ENCODE measurements at regions not wholly inside any gene's neighbourhood (a gene's known extent, or its start where the extent isn't known, plus 50 kb on each side); places are given as distances from the start of the nearest gene placed in this dataset.
"Not testable (repeated sequence)": the region's sequence is repeated elsewhere in the genome, so short reads cannot be mapped to it uniquely, and the experiment has no call there.

DNA sequence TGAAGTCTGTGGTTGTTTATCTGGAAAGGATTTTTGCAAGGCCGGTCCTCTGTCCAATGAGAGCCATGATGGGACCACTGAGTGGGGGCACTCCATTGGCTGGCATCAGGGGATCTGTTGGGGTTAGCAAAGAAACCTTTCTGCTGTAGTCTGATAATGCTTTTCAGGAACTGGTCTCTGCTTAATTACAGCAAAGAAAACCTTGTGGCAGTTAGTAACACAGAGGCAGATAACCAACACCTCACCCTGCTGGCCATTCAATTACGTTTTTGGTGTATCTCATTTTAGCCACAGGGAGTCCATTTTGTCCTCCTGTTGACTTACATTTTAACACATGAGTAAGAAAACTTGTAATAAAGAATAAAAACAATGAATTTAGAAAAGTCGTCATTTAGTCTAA is 629.3 kb upstream of the MDGA2 start:
- no peak for DNase-seq (ENCODE audit: low spot score)
- FAIRE-seq: peak; percentile 53

DNA sequence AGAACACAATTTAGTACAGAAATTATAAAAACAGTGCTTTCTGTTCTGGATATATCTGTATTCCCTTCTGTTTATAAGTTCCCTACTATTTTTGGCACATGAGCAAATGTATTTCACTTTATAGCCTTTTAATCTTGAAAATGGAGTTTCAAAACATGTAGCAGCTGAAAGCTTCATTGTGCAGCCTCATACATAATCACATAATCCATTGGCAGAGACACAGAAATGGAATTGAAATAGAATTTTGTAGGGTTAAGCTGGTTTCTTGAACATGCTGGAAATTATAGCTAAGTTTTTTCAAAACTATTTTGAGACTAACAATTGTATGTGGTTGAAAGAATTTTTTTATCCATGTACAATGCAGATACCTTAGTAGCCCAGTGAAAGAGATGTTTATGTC is 614.3 kb upstream of the MDGA2 start:
- FAIRE-seq (no peak), DNase-seq (ENCODE audit: low spot score) (no peak)

DNA sequence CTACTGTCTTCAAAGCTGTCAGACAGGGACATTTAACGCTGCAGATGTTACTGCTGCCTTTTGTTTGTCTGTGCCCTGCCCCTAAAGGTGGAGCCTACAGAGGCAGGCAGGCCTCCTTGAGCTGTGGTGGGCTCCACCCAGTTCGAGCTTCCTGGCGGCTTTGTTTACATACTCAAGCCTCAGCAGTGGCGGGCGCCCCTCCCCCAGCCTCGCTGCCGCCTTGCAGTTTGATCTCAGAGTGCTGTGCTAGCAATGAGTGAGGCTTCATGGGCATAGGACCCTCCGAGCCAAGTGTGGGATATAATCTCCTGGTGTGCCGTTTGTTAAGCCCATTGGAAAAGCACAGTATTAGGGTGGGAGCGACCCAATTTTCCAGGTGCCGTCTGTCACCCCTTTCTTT is 609.8 kb upstream of the MDGA2 start:
- not testable (repeated sequence) for DNase-seq (ENCODE audit: low spot score); FAIRE-seq

DNA sequence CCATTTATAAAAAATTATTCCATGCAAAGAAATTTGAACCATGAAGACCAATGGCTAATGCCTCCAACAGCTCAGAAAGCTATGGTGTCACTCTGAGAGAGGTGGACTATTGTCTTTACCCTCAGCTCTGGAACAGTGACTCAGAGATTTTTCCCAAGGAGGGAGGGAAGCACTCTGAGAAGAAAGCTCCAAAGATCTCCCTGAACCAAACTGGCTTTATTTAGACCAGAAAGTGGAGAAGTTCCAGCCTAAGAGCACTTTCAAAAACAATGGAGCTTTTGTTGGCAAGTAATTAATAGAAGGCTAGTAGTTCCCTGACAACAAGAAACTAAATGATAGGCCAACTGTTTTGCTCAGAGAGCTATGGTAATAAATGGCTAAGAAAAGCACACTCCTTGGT is 599.9 kb upstream of the MDGA2 start:
- DNase-seq (ENCODE audit: low spot score): peak; percentile 16
- FAIRE-seq: no peak

DNA sequence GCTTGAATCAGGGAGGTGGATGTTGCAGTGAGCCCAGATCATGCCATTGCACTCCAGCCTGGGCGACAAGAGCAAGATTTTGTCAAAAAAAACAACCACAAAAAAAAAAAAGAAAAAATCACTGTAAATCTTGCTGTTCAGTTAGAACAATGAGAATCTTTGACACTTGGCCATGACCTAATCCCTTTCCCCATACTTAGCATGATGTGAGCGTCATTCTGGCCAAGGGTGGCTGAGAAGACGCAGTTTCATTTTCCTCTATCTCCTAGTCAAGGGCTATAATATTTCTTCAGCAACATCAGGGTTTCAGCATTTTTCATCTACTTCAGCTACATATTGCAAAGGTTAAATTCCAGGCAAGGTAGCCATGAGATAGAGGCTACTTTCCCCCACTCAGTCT is 599.4 kb upstream of the MDGA2 start:
- FAIRE-seq (no peak), DNase-seq (ENCODE audit: low spot score) (no peak)

DNA sequence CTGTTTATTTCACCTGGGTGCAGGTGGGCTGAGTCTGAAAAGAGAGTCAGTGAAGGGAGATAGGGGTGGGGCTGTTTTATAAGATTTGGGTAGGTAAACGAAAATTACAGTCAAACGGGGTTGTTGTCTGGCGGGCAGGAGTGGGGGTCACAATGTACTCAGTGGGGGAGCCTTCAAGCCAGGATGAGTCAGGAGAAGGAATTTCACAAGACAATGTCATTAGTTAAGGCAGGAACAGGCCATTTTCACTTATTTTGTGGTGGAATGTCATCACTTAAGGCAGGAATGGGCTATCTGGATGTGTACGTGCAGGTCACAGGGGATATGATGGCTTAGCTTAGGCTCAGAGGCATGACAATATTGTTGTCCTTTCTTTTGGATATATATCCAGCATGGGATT is 592.5 kb upstream of the MDGA2 start:
- DNase-seq (ENCODE audit: low spot score); FAIRE-seq: not testable (repeated sequence)

DNA sequence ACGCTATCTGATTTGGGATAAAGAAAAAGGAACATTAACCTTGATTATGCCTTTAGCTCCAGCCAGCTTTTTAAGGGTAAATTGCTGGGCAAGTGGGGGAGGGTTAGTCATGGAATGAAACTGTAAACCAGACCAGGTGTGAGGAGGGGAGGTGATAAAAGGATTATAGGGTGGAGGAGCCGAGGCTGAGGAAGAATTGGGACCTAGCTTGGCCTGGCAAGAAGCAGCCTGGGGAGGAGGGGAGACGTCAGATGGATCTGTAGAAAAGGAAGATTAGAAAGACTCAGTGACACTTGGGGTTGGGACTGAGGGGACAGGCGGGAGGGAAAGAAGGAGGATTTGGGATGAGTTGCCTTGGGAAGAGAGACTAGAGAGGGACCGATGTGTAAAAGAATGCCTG is 590.8 kb upstream of the MDGA2 start:
- not testable (repeated sequence) for FAIRE-seq; DNase-seq (ENCODE audit: low spot score)

DNA sequence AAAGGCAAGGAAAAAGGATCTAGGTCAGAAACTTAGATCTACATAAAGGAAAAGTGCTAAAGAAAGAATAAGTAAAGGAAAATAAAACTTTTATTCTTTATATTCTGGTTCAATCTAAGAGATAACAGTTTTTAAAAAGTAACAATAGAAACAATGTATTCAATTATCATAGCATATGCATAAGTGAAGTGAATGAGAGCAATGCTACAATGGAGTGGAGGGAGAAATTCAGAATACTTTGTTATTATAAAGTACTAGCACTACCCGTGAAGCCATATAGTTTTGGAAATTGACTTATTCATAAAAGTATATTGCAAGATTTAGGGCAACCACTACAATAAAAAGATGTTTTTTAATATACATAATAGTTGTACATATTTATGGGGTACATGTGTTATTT is 586.0 kb upstream of the MDGA2 start:
- DNase-seq (ENCODE audit: low spot score) (no peak), FAIRE-seq (no peak)

DNA sequence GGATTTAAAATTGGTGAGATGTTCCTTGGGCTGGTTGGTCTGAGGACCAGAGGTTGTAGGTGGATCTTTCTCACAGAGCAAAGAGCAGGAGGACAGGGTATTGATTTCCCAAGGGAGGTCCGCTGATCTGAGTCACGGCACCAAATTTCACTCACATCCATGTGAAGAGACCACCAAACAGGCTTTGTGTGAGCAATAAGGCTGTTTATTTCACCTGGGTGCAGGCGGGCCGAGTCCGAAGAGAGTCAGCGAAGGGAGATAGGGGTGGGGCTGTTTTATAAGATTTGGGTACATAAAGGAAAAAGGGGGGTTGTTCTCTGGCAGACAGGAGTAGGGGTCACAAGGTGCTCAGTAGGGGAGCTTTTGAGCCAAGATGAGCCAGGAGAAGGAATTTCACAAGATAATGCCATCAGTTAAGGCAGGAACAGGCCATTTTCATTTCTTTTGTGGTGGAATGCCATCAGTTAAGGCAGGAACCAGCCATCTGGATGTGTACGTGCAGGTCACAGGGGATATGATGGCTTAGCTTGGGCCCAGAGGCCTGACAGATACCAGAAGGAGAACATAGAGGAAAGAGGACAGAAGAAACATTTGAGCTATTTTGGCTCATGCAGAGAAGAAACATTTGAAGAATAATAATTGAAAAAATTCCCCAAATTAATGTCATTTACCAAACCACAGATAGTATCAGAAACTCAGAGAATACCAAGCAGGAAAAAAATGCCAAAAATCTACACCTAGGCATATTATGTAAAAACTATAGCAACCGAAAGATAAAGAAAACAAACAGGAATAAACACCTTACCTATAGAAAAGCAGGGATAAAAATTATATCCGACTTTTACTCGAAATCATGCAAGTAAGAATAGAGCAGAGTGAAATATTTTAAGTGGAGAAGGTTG is 585.2 kb upstream of the MDGA2 start:
- not testable (repeated sequence) for DNase-seq (ENCODE audit: low spot score); FAIRE-seq

DNA sequence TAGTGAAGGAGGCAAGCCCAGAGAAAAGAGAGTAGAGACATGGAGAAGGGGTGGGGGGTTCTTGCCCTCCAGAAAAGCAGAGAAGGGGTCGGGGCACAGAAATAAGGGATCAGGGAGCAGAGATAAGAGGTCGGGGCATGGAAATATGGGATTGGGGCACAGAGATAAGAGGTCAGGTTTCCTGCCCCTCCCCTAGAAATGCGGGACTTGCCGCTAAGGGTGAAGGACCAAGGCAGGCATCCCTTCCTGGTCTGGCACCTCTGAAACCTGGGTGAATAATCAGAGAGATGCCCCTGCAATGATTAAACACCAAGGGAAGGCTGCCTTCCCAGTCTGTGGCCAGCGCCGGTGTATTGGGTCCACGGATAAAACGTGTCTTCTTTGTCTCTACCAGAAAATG is 584.5 kb upstream of the MDGA2 start:
- not testable (repeated sequence) for FAIRE-seq; DNase-seq (ENCODE audit: low spot score)

DNA sequence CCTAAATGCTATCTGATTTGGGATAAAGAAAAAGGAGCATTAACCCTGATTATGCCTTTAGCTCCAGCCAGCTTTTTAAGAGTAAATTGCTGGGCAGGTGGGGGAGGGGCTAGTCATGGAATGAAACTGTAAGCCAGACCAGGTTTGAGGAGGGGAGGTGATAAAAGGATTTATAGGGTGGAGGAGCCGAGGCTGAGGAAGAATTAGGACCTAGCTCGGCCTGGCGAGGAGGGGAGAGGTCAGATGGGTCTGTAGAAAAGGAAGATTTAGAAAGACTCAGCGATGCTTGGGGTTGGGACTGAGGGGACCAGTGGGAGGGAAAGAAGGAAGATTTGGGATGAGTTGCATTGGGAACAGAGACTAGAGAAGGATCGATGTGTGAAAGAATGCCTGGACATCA is 583.8 kb upstream of the MDGA2 start:
- FAIRE-seq; DNase-seq (ENCODE audit: low spot score): not testable (repeated sequence)

DNA sequence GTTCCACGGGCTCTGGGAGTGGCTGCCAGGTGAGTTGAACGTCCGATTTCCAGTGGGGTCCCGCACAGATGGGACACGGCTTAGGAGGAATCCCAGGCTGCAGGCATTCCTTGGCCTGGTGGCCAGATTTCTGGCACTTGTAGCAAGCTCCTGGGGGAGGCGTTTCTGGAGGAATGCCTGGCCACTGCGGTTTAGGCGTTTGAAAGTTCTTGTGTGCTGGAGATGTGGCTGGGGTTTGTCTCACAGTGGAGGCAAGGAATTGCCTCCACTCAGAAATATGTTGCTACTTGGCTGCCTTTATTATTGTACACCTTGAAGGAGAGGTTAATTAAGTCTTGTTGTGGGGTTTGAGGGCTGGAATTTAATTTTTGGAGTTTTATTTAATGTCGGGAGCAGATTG is 583.3 kb upstream of the MDGA2 start:
- DNase-seq (ENCODE audit: low spot score); FAIRE-seq: not testable (repeated sequence)

DNA sequence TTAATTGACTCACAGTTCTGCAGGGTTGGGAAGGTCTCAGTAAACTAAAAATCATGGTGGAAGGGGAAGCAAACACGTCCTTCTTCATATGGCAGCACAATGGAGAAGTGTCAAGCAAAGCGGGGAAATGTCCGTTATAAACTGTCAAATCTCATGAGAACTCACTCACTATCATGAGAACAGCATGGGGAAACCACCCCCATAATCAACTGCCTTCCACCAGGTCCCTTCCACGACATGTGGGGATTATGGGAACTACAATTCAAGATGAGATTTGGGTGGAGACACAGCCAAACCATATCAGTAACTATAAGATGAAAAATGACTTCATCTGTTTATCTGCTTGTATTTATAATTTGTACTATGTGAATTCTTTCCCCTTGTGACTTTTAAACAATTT is 577.6 kb upstream of the MDGA2 start:
- FAIRE-seq (no peak), DNase-seq (ENCODE audit: low spot score) (no peak)

DNA sequence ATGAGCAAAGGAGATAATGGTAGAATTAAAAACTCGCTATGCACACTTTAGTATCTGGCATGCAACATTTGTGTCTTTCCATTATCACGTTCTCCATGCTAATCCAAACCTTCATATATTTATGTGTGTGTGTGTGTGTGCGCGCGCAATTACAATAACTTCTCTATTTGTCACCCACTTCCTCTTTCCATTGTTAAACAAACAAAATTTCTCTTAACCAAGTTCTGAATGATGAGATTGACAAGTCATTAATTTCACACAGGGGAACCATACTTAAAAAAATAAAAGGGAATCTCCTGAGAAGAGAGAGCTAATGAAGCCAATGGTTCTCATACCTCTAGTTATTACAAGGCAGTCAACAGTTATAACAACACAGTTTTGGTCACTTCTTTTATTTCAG is 575.9 kb upstream of the MDGA2 start:
- DNase-seq (ENCODE audit: low spot score): no peak
- FAIRE-seq: no peak

DNA sequence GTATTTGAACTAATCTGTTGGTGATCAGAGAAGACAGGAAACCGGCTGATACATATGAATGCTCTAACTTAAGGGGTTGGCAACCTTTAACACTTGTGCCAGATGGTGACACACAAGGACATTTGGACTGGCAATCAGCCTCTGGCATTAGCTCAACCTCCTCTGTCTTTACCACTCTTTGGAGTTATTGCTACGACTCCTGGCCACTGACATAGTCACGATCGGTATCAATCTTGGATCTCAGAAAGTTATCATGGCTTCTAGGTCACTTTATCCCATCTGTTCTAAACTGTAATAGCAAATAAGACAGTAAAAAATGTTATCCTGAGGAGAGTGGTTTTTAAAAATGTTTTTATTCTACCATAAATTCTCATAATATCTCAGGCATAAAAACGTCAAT is 575.2 kb upstream of the MDGA2 start:
- DNase-seq (ENCODE audit: low spot score) (no peak), FAIRE-seq (no peak)

DNA sequence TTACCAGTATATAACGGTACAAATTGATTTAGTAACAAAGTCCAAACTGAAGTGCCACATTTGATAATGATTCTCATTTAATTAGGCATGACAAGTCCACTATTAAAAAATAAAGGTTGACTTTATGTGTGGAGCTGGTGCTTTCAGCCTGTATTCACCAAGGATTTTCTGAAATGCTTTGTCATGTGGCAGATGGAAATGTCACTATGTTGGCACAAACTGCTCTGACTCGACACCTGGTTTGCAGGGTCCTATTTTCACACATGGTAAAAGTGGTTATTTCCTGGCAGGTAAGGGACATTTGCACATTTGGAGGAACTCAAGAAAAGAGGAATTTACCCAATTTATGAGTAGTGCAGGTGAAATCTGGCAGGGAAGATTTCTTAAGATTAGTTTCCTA is 572.6 kb upstream of the MDGA2 start:
- no peak for DNase-seq (ENCODE audit: low spot score)
- peak; percentile 78 for FAIRE-seq

DNA sequence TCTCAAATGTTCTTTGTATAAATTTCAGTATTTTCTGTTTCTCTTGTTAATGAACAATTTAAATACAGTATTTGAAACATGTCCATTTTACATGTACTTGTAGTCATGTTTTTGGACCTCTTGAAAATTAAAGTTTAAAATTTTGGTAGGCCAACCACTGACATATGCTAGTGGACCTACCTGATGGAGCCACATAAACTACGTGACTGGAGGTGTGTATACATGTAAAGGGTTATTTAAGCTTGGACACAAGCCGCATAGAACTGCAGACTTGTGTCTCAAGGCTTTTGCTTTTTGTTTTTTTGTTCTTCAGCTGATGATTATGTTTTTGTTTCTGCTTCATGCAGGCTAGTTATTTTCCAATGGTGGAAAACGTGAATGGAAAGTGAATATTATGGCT is 568.5 kb upstream of the MDGA2 start:
- FAIRE-seq: no peak

DNA sequence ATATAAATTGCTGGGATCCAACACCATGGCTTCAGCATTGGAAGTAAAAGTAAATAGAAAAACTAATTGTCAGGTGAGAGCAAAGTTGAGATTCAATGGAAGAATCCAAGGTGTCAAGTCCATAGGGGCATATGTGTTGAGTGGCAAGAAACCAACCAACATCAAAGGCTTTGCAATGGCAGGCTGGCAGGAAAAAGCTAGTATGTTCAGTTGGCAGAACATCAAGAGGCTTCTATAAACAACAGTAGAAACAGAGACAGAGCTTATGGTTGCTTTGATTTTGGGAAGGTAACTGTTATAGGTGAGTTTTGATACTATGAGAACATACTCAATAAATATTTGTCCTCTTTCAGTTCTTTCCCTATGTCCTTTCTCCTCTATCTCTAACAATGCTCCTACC is 553.7 kb upstream of the MDGA2 start:
- FAIRE-seq (no peak), DNase-seq (ENCODE audit: low spot score) (no peak)

More for the DNA sequence above, 568.5 kb upstream of the MDGA2 start:
- no peak for DNase-seq (ENCODE audit: low spot score)

DNA sequence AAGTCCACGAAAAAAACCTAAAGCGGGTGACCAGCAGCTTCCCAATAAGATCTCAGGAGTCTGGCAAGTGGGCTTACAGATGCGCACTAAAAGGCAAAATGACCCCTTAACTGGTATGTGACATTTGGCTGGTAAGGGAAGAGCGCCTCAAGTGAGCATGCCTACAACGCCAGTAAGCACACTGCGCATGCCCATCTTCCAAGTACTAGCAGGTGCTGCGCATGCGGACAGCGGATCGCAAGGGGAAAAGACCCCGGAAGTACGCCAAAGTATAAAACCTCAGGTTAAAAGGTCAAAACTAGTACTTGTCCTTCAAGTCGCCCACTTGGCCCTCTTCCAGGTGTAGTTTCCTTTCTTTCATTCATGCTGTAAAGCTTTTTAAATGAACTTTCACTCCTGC is 518.5 kb upstream of the MDGA2 start:
- FAIRE-seq (peak; percentile 59), DNase-seq (ENCODE audit: low spot score) (no peak)

DNA sequence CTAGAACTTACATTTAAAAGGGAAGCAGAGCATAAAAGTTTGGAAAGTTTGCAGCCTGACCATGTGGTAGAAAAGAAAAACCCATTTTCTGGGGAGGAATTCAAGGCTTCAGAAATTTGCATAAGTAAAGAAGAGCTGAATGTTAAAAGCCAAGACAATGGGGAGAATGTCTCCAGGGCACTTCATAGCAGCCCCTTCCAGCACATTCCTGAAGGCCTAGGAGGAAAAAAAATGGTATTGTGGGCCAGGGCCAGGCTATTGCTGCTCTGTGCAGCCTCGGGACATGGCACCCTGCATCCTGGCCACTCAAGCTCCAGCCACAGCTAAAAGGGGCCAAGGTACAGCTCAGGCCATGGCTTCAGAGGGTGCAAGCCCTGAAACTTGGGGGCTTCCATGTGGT is 474.2 kb upstream of the MDGA2 start:
- FAIRE-seq; DNase-seq (ENCODE audit: low spot score): not testable (repeated sequence)

DNA sequence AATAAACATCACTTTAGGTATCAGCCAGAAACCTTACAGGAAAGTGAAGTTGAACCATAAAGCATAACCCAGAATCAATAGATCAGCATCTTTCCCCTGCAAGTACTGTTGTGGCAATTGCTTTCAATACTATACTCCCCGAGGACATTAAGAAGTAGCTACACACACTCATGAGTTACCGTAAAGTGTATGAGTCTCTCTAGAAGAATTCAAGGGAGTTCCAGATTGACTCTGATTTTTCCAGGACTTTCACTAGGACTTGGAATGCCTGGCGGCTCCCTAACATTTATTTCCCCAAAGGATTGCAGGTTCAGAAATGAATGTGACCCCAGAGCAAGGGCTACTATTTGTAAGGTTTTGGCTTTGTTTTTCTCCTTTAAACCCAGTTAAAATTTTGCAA is 465.4 kb upstream of the MDGA2 start:
- no peak for DNase-seq (ENCODE audit: low spot score)
- no peak for FAIRE-seq

DNA sequence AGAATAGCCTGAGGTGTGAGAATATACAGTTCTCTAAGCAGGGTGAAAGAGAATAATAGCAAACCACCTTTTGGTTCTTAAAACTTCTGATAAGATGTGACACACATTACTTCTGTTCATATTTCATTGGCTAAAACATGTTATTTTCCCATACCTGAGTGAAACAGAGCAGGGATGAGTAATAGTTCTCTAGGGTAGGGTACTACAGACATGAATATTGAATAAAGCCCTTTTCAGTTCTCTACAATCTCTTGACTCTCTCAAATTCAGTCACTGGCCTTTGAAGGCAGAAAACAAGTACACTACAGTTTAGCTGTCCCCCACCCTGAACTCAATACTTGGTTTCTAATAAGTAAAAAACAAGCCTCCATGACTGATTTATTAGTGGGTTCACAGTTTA is 454.1 kb upstream of the MDGA2 start:
- FAIRE-seq: peak; percentile 63
- DNase-seq (ENCODE audit: low spot score): no peak

DNA sequence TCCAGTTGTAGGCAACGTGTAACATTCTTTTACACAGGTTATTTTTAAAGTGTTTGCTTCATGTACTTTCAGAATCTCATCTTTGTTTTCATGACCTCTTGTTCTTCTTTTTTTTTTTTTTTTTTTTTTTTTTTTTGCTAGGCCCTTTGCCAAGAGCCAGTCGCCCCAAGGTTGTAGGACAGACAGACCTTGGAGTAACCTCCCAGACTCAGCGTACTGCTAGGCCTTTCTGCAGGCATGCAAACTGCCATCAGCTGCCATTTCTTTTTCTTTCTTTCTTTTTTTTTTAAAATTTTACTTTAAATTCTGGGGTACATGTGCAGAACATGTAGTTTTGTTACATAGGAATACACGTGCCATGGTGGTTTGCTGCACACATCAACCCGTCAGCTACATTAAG is 452.3 kb upstream of the MDGA2 start:
- no peak for DNase-seq (ENCODE audit: low spot score)
- FAIRE-seq: no peak

All from urothelium cell line (cell line).